ENCODE measurements at regions not wholly inside any gene's neighbourhood (a gene's known extent, or its start where the extent isn't known, plus 50 kb on each side); places are given as distances from the start of the nearest gene placed in this dataset.

- H3K4me1 Mint-ChIP-seq = peaks cover 9% of the 10 kb centered on the region
- no peak overlapping the region for H3K4me3 Mint-ChIP-seq
- no peak for ATAC-seq
- peaks cover 40% of the 10 kb centered on the region for H3K27me3 Mint-ChIP-seq
- no peak overlapping the region for H3K27ac Mint-ChIP-seq
- H3K9me3 Mint-ChIP-seq = peaks cover 4% of the 10 kb centered on the region
- H3K36me3 Mint-ChIP-seq = no peaks in the 10 kb centered on the region
These were observed 152.2 kb downstream of the DNAJB6 start for GRCh38 chr7:157488966-157489365.
